HG02588 (cell line): ENCODE measurements at regions not wholly inside any gene's neighbourhood (a gene's known extent, or its start where the extent isn't known, plus 50 kb on each side); places are given as distances from the start of the nearest gene placed in this dataset.

Experiments
- ATAC-seq: cut with Tn5 transposase; IDR thresholded peaks from one replicate; pipeline ENCODE4 v1.9.1; 2021; ENCODE audit warnings: mild to moderate bottlenecking, moderate library complexity; ENCODE audit not compliant: unreplicated experiment

DNA sequence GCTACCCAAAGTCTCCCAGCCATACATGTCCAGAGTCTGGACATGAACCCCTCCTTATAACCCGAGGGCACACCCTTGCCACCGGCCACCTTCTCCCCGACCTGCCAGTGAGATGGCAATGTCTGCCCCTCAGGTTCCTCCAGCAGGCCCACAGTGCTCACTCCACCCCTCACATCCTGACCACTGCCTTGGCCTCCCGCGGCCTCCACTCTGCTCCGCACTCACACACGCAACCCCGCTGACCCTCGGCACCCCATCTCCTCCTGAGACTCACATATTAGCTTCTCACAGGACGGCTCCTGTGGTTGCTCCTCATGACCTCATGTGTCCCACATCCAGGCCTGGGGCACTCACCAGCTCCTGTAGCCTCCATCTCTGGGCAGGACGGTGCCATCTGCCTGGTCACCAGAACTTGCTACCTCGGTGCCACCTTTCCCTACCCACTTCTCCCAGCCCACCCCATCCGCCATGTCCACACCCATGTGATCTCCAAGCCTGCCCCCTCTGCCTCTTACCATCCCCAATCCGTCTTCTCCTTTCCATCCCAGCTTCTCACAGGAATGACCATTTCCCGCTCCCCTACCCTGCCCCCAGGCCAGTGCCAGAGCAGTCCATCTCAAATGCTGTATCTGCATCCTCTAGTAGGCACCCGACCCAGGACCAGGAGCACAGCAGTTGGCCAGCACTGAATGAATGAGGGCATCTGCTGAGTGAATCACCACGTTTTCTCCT is 198.6 kb upstream of the DIO3 start:
- ATAC-seq, result no peak

DNA sequence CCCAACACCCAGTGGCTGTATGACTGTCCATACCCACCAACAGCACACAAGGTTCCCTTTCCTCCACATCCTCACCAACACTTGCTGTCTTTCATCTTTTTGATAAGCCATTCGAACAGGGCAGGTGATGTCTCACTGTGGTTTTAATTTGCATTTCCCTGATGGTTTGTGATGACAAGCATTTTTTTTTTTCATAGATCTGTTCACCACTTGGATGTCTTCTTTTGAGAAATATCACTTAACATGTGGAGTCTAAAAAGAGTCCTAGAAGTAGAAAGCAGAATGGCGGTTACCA is 198.1 kb upstream of the DIO3 start:
- ATAC-seq, result no peak

DNA sequence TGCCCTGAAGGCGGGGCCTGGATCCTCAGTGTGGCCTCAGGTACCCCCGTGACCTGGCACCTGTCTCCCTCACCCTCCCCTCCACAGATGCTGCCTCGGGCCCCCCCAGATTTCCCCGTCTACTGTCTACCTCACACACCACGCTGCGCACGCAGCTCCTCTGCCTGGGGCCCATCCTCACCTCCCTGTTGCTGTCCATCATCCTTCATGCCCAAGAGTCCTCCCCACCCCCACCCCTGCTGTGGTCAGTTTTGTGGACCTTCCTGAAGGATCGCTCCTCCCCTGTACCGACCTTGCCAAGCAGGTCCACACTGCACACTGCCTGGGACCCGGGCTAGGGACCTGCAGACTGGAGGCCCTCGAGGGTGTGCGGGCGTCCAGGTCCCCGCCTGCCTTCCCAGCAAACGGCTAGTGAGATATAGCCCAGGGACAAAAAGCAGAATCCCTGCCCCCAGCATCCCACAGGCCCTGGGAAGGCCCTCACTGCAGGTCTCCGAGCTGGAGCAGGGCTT is 197.4 kb upstream of the DIO3 start:
- no peak for ATAC-seq

DNA sequence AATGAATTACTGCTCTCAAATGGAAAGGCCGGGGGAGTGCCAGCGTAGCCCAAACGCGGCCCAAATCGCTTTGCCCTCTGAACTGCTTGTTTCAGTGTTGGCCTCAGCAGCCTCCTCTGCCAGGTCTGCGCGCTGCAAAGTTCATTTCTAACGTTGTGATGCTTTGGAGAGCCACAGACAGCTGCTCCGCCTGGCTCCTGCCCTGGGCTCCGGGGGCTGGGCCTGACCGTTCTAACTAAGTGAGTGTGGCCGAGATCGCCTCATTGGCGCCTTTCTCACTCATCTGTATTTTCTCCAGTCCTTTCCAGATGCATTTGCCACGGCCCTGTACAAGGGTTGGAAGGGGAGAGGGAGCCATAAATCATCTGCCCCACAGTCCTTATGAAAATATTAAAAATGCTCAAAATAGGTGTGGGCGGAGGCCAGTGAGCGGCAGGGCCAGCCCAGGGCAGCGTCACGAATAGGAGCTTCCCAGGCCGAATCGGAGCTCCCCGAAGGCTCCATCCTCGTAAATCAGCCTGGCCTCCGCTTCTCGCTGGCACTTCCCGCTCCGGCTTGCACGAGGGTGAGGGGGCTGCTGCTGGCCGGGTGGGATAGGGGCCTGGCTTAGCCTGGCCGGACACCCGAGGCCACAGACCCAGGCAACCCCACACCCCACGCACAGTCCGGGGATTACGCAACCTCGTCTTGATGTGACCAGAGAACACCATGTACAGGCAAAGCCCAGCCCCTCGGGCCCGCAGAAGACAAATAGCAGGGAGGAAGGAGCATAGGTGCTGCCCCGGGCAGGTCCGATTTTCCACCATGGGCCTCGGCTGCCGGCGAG is 196.6 kb upstream of the DIO3 start:
- no peak for ATAC-seq

DNA sequence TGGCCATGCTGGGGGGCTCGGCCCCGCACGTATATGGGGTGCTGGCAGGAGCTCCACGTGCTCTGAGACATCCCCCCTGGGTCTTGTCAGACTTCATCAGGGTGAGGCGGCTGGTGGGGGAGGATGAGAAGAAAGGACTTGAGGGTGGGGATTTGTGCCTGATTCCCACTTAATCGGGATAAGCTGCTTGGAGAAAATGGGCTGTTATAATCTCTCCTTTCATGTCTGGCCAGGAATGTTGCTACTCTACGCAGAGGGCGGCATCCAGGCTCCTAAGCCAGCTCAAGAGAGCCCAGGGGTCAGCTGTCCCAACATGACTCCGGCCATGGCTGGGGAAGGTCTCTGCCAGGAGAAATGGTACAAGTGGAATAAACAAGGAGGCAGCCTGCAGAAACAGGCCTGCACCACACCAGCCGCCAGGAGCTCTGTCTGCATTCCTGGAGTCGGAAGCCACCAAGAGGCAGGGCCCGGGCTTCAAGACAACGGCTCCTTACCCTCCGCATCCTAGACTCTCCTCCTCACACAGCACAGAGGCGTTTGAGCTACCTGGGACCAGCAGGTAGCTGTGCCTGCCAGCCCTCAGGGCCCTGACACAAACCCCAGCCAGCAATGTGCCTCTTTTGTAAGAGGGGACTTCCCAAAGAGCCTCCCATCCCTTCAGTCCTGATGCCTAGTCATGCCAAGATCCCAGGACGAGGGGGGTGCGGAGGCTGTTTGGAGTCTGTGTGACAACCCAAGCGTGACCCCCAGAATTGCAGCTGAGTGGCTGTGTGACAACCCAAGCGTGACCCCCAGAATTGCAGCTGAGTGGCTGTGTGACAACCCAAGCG is 195.8 kb upstream of the DIO3 start:
- no peak for ATAC-seq

DNA sequence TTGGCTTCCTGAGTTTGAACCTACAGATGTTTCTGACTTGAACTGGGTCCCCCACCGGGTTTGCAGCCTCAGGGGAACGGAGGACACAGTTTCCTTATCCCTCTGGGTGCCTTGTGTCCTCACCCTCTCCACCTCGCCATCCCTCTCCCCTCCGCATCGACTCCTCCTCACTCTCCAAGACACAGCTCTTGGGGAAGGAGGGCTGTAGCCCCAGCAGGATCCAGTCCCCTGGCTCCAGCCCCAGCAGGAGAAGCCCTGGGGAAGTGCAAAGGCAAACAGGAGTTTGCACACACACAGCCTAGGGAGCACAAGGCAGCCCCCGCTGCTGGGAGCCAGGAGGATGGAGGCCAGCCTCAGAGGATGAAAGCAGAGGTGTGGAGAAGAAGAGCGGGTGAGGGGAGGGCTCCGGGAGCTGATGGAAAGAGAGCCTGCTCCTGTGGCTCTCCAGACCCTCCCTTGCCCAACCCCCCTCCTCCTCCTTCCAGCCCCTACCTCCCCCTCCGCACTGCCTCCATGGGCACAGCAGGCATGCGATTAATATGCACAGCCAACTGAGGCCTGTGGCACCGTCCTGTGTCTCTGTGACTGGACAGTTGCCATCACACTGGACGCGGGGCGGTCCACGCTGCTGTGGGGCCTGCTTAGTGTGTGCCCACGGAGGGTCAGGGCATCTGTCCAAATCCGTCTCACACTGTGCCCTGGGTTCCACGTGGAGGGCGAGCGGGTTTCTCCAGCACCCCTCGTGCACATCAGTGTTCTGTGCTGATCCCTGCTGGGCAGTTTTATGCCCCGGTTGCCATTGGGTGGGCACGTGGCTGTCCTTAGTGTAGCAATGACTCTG is 193.7 kb upstream of the DIO3 start:
- ATAC-seq, result no peak

DNA sequence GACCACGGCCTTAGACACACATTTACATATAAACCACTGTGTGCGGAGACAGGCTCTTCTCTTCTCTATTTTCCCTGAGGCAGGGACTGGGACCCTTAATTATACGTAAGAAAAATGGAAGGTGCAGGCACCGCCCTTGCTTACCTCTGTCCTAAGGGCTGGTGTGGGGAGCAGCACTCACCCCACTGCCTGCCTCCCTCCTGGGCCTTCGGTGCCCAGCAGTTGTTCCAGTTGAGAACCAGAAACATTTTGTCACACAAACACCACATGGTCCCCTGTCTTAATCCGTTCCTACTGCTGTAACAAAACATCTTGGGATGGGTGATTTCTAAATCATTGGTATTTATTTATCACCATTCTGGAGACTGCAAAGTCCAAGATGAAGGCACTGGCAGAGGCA is 192.7 kb upstream of the DIO3 start:
- no peak for ATAC-seq

DNA sequence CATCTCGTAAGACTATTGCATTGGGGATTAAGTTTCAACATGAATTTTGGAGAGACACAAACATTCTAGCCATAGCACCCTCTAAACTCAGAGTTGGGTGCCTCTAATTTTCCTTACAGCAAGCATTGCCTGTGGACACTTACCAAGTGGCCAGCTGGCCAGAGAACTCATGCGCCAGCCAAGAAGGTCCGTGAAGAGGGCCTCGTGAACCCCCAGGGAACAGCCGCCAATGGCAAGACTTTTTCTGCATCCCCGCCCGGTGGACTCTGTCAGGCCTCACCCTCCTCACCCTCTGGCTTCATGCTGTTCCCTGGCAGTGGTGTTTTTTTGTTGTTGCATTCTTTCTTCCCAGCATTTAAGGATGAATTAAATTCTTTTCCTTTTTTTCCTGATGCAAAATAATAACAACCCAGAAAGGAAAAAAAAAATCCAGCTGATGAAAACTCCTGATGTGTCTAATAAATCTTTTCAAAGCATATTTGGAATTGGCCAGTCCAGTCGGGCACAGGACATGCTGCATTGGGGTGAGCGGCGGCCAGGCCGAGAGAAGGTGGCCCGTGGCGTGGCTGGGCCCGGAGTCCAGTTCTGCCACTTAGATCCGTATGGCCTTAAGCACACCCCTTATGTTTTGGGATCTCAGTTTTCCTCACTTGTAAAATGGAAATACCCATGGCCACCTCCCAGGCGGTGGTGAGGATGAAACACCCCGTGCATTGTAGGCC is 191.9 kb upstream of the DIO3 start:
- no peak for ATAC-seq

DNA sequence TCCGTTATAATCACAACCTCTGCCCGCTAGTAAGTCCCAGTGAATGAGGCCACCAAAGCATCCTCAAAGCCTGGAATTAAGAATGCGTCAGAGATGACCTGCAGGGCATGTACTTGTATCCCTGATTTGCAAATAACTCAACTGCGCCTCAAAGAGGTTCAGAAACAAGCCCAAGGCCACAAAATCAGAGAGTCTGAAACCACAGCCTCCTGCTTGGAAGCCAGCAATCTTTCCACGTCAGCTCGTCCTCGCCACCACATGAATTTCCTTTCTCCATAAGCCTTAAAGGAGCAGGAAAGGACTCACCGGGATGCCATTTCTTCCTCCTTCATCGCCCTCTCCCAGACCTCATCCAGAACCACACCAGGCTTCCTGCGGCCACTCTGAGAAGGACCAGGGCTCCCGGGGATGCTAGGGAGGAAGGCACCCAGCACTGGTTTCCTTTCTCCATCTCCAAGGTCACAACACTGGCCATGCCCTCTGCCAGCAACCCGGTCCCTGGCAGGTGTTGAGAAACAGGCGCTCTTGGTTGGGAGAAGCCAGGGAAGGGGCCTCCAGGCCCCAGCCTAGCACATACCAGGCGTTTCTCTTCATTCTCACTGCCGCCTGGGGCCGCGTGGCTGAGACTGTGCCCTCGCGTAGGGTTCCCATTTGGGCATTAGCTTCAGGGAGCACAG is 191.2 kb upstream of the DIO3 start:
- ATAC-seq, result no peak

DNA sequence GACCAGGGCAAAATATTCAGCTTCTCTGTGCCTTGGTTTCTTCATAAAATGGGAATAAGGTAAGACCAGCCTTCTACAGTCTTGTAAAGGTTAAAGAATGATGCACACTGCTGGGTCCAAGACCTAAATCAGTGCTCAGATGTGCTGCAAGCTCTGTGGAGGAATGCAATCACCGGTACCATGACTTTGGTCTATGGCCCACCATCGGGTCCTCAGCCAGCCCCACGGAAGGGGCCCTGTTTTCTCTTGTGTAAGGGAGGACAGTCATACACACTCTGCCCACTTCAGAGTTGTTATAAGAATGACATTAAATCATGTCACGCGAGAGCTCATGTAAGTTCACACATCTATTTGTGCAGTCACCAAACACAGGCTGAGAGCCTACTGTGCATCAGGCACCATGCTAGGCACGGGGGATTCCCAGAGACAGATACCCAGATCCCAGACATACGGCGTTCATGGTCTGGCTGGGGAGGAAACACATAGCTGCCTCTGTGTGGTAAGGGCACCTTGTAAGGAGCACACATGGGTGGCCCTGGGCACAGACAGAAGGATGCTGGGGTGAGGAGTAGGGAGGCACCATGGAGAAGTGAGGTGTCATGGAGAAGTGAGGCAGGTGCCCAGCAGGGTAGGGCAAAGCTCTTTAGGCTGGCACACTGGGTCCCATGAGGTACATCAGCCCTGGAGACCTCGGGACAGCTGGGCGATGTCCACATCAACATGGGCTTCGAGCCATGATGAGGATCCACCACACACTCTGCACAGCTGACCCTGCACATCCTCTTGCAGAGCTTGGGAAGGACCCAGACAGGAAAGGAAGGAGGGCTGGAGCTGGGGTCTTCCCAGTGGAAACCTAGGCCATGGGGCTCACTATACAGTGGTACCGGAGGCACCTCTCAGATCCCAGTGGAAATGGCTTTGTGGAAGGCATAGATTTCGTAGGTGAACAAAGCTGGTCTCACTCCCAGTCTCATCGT is 190.4 kb upstream of the DIO3 start:
- no peak for ATAC-seq

DNA sequence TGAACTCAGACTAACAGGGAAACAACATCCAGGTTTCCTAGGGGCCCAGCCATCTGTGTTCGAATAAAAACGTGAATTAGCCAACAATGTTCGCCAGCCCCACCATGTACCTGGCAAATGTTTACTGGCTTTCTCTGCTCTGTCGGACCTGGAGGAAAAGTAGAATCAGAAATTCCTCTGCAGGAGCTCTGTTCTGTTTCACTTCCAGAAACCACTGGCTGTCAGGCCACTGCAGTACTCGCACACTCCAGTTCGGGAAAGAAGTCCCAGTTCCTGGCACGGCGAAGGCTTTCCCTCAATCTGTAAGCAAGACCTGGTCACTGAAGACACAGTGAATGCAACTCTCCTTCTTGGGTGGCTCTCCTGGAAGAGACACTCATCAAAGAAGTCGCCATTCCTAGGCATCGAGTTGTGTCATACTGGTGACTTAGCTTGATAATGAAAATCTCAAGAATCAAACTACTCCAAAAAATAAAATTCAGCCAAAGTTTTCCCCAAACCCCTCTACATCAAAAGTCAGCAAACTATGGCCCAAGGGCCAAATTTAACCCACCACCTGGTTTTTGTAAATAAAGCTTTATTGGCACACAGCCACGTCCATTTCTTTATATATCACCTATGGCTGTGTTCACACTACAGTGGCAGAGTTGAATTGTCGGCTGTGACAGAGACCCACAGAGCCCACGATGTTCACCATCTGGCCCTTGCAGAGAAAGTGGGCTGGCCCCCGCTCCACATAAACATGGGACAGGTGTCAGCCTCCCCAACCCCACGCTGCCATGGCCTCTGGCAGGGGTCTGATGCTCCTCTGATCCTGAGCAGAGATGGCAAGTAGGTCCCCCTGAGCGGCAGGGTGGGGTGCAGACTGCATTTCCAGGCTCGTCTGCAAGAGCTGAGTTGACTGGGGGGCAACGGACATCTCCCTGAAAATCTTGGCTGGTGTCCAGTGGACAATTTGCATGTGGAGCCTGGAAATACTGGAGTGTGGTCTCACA is 189.2 kb upstream of the DIO3 start:
- ATAC-seq, result no peak

DNA sequence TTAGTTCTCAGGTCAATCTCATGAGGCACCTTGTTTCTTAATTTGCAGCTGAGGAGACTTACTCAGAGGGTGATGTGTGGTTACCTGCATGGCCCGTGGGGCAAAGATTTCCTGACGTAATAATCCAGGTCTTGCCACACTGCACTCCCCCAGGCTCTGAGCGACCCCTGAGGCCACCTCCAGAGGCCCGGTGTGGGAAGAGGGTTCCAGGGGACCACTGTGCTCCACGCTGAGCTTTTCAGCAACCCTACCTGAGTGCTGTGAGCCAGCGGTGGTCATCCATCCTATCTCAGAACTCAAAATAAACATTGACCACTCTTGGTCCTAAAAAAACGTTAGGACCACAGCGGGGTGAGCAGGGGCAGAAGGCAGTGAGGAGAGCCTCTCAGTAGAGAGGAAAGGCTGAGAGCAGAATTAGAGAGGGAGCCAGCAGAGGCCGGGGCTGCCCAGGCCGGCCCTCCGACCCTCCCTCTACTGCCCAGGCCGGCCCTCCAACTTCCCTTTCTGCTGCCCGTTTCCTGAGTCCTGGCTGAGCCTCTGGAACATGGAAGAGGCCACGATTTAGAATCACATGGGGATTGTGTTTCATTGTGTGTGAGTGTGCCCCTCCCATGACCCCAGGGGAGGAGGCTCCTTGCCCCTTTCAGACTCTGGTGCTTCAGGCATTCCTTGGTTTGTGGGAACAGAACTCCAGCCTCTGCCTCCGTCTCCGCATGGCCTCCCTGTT is 188.2 kb upstream of the DIO3 start:
- ATAC-seq, result no peak

DNA sequence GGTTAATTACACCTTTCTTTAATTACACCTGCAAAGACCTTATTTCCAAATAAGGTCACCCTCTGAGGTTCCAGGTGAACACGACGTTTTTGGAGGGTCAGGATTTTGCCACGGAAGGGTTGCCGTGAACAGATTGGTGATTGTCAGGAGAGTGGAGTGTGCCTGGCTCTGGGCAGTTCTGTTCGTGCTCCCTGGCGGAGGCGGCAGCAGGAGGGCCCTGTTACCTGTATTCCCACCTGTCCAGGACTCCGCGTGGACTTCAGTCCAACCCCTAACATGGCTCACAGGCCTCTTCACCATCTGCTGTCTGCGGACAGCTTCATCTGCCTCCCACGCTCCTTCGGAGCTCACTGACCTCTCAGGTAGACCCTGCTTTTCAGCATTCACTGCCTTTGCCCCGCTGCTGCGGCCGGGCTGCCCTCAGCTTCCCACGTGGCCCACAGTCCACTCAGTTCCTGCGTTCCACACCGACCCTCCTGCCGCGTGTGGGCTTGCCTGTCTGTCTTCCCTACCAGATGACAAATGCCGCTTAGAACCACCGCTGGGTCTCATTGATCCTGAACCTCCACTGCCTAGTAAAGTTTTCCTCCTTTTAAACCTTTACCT is 187.5 kb upstream of the DIO3 start:
- ATAC-seq, result no peak

DNA sequence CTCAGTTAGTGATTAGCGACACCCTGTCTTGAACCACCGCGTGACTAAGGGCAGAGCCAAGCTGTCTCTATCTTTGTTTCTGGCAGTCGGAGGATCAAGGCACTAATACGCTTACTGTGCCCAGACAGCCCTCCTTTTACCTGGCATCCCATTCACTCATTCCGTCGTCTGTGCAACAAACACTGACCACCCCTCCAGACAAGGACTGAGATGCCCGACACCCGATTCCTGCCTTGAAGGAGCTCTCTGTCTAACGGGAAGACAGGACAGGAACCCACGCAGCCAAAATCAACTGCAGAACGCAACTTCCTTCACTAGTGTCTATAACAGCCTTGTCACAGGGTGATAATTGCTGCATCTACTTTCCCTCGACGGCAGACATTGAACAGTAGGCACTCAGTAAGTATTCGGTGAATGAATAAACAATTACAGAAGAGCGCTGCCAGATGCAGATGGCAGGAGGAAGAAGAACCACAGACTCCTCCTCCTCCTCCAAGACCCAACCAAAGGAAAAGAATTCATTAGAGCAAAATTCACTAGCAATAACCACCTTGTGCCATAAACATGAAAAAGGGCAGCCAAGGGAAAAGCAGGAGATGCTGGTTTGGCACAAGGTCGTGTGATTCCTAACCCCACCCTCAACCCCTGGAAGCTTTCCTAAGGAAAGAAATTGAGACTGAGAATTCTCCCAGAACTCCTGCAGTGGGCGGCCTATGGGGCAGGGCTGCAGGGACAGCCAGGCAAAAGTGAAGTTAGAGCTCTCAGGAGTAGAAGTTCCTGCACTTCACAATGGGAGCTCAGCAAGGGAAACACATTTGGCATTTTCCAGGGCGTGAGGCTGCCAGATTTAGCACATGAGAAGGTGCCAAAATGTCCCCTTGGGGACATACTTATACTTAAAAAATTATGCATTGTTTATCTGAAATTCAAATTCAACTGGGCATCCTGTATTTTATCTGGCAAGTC is 186.6 kb upstream of the DIO3 start:
- no peak for ATAC-seq

DNA sequence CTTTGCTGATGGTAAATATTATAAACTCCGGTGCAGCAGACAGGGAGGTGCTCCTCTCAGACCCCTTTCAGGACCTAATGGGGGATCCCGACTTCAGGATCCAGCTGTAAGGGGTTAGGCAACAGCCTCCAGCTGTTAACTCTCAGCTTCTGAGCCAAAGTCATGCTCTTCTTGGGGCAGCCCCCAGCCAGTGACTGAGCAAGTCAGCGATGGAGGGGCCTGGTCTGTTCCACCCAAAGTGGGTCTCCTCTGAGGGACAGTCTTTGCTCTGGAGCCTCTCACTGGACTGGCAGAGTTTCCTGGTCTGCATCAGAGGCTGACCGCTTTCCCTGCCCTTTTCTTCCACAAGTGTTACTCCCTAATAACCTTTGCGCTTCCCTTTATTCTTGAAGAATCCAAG is 184.2 kb upstream of the DIO3 start:
- ATAC-seq, result no peak
